G401 (cell line): ENCODE measurements at regions not wholly inside any gene's neighbourhood (a gene's known extent, or its start where the extent isn't known, plus 50 kb on each side); places are given as distances from the start of the nearest gene placed in this dataset.
"Not testable (repeated sequence)": the region's sequence is repeated elsewhere in the genome, so short reads cannot be mapped to it uniquely, and the experiment has no call there.

Experiments
- DNase-seq: peaks from one replicate; pipeline ENCODE4 v3.0.0-alpha.2; 2015; ENCODE audit warnings: low spot score
- in situ Hi-C: cut with HindIII; loops from 2 replicates; pipeline ENCODE4 v1.10.0; 2016; ENCODE audit warnings: low sequenced_read_pairs, mixed read lengths

DNA sequence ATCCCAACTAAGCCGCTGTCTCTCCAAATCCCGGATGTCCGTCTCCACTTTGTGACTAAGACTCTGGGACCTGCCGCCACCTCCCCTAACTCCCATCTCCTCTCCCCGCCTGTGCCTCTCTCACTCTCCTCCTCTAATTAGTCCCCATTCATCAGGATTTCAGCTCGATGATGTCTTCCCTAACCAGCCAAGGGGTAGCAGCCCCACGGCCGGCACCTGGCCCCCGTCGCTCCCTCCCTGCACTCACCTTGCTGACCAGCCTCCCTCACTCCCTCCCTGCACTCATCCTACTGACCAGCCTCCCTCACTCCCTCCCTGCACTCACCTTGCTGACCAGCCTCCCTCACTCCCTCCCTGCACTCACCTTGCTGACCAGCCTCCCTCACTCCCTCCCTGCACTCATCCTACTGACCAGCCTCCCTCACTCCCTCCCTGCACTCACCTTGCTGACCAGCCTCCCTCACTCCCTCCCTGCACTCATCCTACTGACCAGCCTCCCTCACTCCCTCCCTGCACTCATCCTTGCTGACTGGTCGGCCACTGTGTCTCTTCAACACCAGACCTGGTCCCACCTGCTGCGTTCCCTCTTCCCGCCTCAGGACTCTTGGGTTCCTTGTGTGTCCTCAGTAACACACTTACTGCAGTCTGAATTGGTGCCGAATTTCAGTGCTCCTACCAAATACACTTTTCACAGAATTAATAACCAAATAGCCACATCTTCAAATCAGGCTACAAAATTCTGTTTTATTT is 179.3 kb upstream of the SALL3 start:
- in situ Hi-C loops, DNase-seq: not testable (repeated sequence)

DNA sequence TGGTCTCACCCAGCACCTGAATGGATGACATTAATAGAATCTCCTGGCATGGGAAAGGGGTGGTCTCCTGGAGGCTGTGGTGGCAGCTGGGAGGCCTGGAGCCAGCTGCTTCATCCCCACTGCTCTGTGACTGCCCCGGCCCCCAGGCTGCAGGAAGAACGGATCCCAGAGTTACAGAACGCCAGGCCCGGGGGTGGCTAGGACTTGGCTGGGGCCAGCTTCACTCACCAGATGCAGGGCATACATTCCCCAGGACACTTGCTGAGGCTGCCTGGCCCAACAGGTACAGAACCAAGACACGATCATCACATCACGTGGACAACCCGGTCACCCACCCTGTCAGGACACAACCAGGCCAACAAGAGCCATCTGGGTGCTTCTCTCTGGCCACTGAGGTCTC is 178.6 kb upstream of the SALL3 start:
- in situ Hi-C loops = no loop called here
- DNase-seq = no peak

DNA sequence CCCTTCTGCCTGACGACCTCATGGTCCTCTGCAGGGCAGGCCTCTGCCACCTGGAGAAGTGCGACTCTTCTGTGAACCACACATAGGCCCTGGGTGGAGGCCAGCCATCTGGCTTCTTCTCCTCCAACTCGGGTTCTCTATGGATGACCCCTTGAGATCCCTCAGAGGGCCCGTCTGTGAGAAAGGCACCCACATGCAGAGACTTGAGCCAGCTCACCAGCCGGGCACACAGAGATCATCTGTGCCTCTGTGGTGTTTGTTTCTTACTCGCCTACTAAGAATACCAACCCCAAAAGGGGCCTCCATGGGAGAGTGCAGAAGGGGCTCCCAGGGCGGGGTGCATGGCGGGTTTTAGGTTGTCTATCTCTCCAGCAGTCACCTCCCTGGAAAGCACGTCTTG is 176.5 kb upstream of the SALL3 start:
- no peak for DNase-seq
- in situ Hi-C loops = no loop called here

DNA sequence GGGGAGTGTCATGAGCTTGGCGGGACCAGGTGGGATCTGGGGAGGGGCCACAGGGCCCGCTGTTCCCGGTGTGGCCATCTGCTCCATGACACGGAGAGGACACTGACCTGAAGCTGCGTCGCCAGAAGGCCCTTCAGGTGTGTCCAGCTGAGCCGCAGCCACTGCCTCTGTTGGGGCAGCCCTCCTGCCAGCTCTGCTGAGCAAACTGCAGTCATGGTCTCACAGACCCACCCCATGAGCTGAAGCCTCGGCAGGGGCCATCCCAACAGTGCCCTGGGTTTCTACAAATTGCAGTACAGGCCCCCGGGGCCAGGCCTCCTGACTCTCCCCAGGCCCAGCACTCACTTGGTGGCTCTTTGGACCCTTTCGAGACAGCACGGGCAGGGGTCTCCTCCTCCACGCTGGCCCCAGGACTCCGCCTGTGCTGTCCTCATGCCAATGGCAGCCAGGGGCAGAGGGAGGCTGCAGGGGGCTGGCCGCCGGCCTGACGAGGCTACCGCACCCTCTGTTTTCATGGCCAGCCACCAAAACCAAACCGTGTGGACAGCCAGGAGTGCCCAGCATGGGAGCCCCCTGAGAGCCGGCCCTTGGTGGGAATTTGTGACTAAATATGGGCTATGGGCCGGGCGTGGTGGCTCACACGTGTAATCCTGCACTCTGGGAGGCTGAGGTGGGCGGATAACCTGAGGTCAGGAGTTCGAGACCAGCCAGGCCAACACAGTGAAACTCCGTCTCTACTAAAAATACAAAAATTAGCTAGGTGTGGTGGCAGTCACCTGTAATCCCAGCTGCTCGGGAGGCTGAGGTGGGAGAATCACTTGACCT is 175.2 kb upstream of the SALL3 start:
- in situ Hi-C loops = no loop called here
- no peak for DNase-seq

DNA sequence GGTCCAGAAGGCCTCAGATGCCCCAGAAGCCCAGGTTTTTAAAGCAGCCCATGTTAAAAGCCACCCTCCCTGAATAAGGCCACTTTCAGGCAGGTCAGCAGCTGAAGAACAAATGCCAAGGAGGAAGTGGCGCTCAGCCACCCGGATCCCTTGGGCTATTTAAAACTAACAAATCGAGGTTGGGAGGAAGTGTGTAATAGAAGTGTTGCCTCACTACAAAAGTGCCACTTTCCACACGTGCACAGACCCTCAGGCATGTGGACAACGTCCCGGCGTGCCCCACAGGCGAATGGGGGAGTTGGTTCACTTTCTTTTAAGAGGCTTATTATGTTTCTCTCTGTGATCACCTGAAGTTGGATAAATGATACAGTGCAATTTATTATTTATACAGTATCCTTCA is 173.8 kb upstream of the SALL3 start:
- no peak for DNase-seq
- in situ Hi-C loops = no loop called here

DNA sequence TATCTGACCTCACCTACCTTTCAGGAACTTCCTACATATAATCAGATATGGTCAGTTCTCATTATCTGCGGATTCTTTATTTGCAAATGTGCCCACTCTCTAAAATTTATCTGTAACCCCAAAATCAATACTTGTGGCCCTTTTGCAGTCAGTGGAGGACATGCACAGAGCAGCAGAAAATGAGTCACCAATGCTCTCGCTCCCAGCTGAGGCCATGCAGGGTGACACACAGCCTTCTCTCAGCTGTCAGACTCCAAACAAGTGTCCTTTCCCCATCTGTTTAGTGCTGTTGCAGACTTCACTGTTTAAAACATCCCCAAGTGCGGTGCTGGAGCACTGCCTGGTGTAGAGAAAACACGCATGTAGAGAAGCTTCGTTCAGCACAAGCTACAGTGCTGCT is 171.9 kb upstream of the SALL3 start:
- DNase-seq = no peak
- in situ Hi-C loops = no loop called here

DNA sequence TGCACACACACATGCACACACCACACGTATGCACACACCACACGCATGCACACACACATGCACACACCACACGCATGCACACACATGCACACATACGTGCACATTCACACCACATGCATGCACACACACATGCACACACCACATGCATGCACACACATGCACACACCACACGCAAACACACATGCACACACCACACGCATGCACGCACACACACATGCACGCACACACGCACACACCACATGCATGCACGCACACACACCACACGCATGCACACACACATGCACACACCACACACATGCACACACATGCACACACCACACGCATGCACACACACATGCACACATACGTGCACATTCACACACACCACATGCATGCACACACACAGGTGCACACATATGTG is 169.8 kb upstream of the SALL3 start:
- in situ Hi-C loops = no loop called here

DNA sequence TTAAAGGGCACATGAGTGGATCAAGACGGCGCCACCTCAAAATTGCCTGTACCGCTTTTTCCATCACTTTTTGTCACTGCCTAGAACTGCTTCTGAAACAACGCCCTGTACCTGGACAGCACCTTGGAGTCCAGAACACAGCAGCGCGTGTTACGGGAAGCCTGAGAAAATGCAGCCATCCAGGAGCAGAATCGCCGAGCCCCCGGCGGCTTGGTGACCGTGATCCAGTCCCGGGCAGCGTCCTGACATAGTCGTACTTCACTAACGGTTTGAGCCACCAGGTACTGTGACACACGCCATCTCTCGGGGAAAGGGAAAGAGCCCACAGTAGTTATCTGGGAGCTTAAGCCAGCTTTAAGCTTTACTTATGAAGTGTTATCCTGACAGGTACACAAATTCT is 168.9 kb upstream of the SALL3 start:
- no peak for DNase-seq
- in situ Hi-C loops = no loop called here

More for the DNA sequence above, 169.8 kb upstream of the SALL3 start:
- DNase-seq = no peak

DNA sequence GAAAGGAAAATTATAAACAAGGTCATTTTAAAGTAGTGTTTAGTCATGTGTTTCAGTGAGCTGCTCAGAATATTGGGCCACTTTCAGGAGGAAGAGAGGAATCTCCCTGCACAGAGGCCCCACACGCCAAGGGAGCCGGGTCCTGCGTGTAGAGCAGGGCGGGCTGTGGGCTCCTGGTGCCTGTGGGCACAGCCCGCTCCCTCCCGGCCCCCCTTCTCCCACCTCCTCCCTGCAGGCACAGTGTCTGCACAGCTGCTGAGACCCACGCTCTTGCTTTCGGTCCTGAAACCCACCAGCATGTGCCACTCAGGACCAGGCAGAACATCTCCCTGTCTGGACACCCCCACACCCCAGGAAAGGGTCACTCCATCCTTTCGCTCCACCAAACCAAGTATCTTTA is 167.6 kb upstream of the SALL3 start:
- no peak for DNase-seq
- in situ Hi-C loops = no loop called here

DNA sequence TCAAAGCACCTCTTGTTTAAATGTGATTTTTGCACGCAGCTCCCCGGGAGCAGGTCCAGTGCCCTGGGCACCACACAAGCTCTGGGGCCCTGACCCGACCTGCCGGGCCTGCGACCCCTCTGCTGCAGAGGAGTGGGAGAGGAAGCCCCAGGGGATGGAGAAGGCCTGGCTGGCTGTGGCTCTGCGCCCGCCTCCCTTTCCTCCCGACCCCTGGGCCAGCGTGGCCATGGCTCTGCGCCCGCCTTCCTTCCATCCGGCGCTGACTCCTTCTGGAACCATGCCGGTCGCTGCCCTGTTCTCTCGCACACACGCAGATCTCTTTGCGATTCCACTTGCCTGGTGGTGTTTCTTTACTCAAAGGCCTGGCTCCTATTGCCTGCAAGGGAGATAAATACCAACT is 166.5 kb upstream of the SALL3 start:
- no peak for DNase-seq

DNA sequence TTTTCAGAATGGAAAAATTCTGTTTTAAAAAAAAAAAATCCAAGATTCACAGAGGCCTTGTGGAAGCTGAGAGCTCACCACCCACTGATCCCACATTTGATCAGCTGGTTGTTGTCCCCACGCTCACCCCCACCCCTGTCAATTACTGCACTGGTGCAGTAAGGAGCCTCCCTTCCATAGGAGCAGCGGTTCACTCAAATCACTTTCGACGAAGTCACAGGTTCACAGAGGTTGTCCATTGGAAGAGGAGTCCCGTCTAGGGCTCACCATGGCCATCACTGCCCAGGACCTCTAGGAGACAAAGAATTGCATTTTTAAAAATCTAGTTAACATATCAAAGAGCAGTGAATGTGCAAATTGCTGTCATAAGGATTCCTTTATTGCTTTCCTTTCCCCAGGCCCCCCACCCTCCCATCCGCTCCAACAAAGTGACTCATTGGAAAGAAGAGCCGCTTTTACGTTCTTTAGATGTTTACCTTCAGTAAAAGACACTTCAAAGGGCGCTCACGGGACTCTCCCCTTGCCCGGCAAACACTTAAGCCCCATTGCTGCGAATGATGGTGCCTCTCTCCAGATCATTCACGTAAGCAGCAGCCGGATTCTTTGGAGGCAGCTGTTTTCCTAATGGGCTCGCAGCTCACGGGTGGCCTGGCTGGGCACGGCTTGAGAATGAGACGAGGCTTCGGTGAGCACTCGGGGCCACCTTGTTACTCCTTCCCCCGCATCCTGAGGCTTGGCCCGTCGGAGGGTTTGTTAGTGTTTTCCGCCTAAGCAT is 165.5 kb upstream of the SALL3 start:
- in situ Hi-C loops = no loop called here
- DNase-seq = no peak

More for the DNA sequence above, 166.5 kb upstream of the SALL3 start:
- in situ Hi-C loops = no loop called here

DNA sequence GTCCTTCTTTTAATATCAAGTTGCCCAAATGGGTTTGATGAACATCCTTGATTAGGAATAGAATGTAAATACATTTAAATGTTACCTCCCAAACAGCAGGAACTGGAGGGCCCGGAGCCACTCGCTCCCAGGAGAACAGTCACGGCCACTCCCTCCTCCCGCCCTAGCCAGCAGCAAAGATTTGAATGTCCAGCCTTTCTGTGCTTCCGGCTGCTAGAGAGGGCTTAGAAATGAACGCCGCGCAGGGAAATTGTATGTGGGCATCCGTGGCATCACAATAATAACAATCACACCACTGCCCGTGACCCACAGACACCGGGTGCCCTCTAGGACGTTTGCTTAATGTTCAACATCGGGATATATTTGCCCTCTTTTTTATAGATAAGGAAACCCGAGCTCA is 164.9 kb upstream of the SALL3 start:
- DNase-seq = no peak
- in situ Hi-C loops = no loop called here

DNA sequence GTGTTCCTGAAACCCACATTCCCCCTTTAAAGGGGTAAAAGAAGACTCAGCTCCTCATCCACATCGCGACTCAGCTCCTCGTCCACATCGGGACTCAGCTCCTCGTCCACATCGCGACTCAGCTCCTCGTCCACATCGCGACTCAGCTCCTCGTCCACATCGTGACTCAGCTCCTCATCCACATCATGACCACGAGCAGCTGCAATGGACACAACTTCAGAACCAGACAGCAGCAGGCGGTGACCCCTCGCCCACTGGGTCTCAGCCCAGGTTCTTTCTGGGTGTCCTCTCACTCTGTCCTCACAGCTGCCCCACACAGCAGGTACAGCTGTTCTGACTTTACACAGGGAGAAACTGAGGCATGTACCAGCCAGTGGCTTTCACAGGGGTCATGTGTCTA is 163.5 kb upstream of the SALL3 start:
- DNase-seq = no peak
- in situ Hi-C loops = no loop called here

DNA sequence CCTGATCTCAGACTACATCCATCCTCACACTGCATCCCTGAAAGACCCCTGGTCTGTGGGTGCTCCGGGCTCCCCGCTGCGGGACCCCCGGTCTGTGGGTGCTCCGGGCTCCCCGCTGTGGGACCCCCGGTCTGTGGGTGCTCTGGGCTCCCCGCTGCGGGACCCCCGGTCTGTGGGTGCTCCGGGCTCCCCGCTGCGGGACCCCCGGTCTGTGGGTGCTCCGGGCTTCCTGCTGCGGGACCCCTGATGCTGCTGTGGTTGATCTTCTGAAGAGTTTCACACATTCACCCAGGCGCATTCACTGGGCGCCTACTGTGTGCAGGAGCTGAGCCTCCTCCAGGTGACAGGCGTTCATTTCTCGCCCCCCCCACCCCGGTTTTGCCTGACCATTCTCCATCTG is 162.7 kb upstream of the SALL3 start:
- in situ Hi-C loops = no loop called here
- DNase-seq = no peak

DNA sequence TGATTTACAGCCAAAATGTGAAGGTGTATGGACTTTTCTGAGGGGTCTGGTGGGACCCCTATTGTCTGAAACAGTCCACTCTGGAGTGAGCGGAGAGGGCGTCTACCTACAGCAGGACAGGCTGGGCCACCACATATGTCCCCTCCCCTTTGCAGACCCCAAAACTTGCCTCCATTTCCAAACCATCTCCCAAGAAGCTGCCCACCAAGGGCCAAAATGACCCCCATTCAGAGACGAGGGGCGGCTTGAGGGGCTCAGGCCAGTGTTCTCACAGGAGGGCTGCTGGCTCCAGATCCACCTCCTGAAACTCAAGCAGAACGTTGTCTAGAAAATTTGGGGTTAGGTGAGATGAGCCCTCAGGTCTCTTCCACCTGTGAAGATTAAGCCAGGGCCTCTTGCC is 161.1 kb upstream of the SALL3 start:
- in situ Hi-C loops = no loop called here
- no peak for DNase-seq

DNA sequence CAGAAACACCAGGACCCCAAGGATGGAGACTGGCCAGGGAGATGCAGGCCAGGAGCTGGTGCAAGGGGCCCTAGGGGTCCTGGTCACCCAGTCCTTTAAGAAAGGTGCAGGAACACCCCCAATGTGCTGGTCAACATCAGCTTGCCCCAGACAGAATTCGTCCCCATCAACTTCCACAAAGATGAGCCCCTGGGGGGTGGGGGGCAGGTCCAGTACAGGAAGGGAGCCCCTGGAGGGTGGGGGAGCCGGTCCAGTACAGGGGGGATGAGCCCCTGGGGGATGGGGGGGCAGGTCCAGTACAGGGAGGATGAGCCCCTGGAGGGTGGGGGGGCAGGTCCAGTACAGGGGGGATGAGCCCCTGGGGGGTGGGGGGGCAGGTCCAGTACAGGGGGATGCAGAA is 160.7 kb upstream of the SALL3 start:
- in situ Hi-C loops = no loop called here
- no peak for DNase-seq

DNA sequence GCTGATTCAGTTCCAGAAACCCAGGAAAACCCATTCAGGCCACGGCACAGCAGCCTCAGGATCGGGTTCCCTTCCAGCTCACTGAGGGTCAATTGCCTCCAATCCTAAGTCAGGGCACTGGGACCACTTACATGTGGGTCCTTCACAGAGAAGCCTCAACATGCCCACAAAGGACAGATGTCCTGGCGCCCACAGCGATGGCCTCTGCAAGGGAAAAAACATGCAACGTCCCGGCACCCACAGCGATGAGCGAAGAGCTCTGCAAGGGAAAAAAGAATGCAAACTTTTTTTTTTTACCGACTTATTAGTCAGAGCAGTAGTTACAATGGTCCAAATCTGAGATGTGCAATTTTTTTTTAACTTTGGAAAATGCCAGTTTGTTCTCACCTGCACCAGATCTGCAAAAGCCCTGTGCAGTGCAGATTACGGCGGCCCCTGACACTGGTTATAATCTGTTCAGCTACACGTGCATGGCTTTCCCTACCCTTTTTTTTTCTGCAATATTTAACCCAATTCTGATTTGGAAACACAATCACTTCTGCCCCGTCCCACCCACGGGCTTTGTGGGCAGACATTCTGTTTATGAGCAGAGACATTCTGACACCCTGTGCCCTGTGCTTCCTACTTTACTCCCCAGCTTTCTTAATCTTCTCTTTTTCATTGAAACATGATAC is 159.3 kb upstream of the SALL3 start:
- in situ Hi-C loops = no loop called here
- DNase-seq = no peak

DNA sequence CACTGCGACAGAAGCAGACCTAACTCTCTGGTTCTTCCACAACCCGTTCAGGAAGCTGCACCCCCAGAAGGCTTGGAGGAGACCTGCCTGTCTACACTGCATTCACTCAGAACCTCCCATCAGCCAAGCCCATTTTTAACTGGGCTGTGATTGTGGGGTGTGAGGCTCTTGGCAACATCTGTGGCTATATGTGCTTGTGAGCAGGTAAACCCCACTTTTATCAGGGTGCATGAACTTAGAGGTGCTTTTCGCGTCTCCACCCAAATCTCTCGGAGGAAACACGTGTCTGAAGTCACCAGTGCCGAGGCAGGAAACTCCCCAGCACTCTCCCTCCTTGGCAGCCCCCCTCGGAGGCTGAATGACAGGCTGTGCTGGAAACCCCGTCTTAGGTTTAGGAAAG is 158.2 kb upstream of the SALL3 start:
- in situ Hi-C loops = no loop called here
- no peak for DNase-seq

DNA sequence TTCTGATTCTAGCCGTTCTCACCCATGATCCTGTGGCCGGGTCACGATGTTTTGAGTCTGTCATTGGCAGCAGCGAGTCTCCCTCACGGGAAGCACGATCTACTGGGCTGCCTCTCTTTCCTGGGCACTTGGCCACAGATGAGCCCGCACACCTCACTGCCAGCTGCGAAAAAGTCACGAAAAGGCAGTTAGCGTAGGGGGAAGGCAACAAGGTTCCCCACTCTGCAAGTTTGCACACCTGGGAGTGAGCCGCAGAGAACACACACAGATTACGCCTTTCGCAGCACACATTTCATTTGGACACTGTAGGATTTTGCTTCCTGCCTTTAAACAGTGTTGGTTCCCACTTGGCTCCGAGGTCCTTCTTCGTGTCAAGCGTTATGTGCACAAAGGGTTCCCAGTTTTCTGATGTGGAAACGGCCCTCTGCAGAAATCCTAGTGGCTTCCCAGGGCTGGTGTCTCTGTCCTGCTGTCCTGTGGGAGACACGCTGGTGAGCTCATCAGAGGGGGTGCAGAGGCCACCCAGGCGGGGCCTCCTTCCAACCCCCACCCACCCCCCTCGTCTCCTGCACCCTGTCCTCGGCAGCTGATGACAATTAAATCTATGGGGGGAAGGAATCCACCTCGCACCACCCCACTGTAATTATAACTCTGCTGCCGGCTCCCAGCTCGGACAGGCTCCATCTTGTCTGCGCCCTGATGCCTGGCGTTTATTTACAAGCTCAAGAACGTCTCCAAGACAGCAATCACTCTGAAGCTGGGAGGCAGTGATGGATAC is 157.3 kb upstream of the SALL3 start:
- no peak for DNase-seq
- in situ Hi-C loops = no loop called here
